HFFc6 (cell line): ENCODE measurements at regions not wholly inside any gene's neighbourhood (a gene's known extent, or its start where the extent isn't known, plus 50 kb on each side); places are given as distances from the start of the nearest gene placed in this dataset.

ENCODE experiments used
- DNase-seq: peaks from one replicate; pipeline ENCODE4 v3.0.0-alpha.2; 2018
- H3K27ac Mint-ChIP-seq: 2 replicates; pipeline ENCODE4 v1.8.0; 2020; ENCODE audit warnings: mild to moderate bottlenecking, mixed read lengths
- H3K27me3 Mint-ChIP-seq: 2 replicates; pipeline ENCODE4 v1.8.0; 2021; ENCODE audit warnings: mild to moderate bottlenecking, moderate library complexity, mixed read lengths; ENCODE audit not compliant: insufficient read depth
- H3K36me3 Mint-ChIP-seq: 2 replicates; pipeline ENCODE4 v1.8.0; 2021; ENCODE audit warnings: low read depth, mixed read lengths
- H3K4me1 Mint-ChIP-seq: 2 replicates; pipeline ENCODE4 v1.8.0; 2020; ENCODE audit warnings: low read depth, mixed read lengths
- H3K4me3 Mint-ChIP-seq: 2 replicates; pipeline ENCODE4 v1.8.0; 2020; ENCODE audit warnings: mild to moderate bottlenecking, moderate library complexity, mixed read lengths
- H3K9me3 Mint-ChIP-seq: 2 replicates; pipeline ENCODE4 v1.8.0; 2020; ENCODE audit warnings: mild to moderate bottlenecking, mixed read lengths
- TF ChIP-seq, protein P1 (sequence below): fragments of 200-600 bp; sonication (generic); IDR thresholded peaks from 2 replicates; pipeline ENCODE4 v1.5.0; 2021; ENCODE audit warnings: antibody characterized with exemption, mild to moderate bottlenecking

- no peak for DNase-seq
- Mint-ChIP-seq H3K4me3 (no peak overlapping the region), H3K27ac (no peak overlapping the region), H3K36me3 (no peaks in the 10 kb centered on the region), H3K4me1 (no peaks in the 10 kb centered on the region), H3K9me3 (no peaks in the 10 kb centered on the region), H3K27me3 (peaks cover 1% of the 10 kb centered on the region)
- TF ChIP-seq, protein P1, sequence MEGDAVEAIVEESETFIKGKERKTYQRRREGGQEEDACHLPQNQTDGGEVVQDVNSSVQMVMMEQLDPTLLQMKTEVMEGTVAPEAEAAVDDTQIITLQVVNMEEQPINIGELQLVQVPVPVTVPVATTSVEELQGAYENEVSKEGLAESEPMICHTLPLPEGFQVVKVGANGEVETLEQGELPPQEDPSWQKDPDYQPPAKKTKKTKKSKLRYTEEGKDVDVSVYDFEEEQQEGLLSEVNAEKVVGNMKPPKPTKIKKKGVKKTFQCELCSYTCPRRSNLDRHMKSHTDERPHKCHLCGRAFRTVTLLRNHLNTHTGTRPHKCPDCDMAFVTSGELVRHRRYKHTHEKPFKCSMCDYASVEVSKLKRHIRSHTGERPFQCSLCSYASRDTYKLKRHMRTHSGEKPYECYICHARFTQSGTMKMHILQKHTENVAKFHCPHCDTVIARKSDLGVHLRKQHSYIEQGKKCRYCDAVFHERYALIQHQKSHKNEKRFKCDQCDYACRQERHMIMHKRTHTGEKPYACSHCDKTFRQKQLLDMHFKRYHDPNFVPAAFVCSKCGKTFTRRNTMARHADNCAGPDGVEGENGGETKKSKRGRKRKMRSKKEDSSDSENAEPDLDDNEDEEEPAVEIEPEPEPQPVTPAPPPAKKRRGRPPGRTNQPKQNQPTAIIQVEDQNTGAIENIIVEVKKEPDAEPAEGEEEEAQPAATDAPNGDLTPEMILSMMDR, result peak; percentile 74
Observed at GRCh38 chr2:106596844-106597243, 109.7 kb downstream of the CD8B2 start.

GRCh38 chr2:106599540-106599939 lies 112.4 kb downstream of the CD8B2 start:
- Mint-ChIP-seq H3K27ac (no peak overlapping the region), H3K4me1 (no peaks in the 10 kb centered on the region), H3K36me3 (no peaks in the 10 kb centered on the region), H3K27me3 (peaks cover 1% of the 10 kb centered on the region), H3K4me3 (no peak overlapping the region), H3K9me3 (no peaks in the 10 kb centered on the region)
- DNase-seq, result no peak
- TF ChIP-seq, protein P1, result no peak

DNA sequence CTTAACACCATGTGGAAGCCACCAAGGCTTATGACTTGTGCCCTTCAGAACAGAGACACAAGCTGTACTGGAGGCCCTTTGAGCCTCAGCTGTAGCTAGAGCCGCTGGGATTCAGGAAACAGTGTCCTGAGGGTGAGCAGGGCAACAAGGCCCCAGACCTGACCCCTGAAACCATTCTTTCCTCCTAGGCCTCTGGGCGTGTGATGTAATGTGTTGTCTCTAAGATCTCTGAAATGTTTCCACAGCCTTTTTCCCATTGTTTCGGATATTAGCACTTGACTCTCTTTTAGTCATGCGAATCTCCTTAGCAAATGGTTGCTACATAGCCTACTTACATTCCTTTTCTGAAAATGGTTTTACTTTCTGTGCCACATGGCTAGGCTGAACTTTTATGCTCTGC lies 114.9 kb downstream of the CD8B2 start:
- H3K9me3 Mint-ChIP-seq, result no peaks in the 10 kb centered on the region
- TF ChIP-seq, protein P1, result no peak
- no peak for DNase-seq
- no peak overlapping the region for H3K27ac Mint-ChIP-seq
- no peaks in the 10 kb centered on the region for H3K27me3 Mint-ChIP-seq
- no peaks in the 10 kb centered on the region for H3K36me3 Mint-ChIP-seq
- no peak overlapping the region for H3K4me3 Mint-ChIP-seq
- no peaks in the 10 kb centered on the region for H3K4me1 Mint-ChIP-seq

- Mint-ChIP-seq H3K36me3 (no peaks in the 10 kb centered on the region), H3K4me3 (no peak overlapping the region), H3K27ac (no peak overlapping the region), H3K9me3 (peaks cover 4% of the 10 kb centered on the region), H3K27me3 (no peaks in the 10 kb centered on the region), H3K4me1 (no peaks in the 10 kb centered on the region)
- TF ChIP-seq, protein P1, result no peak
- DNase-seq, result no peak
Observed at GRCh38 chr2:106606652-106607051, 119.5 kb downstream of the CD8B2 start.

DNA sequence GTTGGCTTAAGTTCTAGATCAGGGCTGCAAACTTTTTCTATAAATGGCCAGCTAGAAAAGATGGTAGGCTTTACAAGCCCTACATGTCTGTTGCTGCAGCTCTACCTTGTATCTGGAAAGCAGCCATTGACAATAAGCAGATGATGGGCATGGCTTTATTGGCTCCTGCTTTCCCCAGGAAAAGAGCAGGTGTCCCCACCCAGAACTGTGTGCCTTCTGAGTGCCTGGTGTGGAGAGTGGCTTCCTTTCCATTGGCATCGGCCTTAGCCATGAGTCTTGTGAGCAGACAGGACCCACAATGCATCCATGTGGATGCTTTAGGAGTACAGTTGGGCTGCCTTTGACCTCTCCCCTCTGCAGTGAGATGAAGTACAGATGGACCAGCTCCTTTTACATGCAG lies 120.2 kb downstream of the CD8B2 start:
- Mint-ChIP-seq H3K4me3 (no peak overlapping the region), H3K27ac (no peak overlapping the region), H3K9me3 (peaks cover 4% of the 10 kb centered on the region), H3K36me3 (no peaks in the 10 kb centered on the region), H3K27me3 (no peaks in the 10 kb centered on the region), H3K4me1 (no peaks in the 10 kb centered on the region)
- TF ChIP-seq, protein P1, result no peak
- DNase-seq, result no peak

GRCh38 chr2:106609780-106610179 lies 122.6 kb downstream of the CD8B2 start:
- H3K27ac Mint-ChIP-seq, result no peak overlapping the region
- TF ChIP-seq, protein P1, result no peak
- no peaks in the 10 kb centered on the region for H3K4me1 Mint-ChIP-seq
- H3K27me3 Mint-ChIP-seq, result no peaks in the 10 kb centered on the region
- no peak for DNase-seq
- H3K36me3 Mint-ChIP-seq, result no peaks in the 10 kb centered on the region
- H3K4me3 Mint-ChIP-seq, result no peak overlapping the region
- H3K9me3 Mint-ChIP-seq, result peaks cover 4% of the 10 kb centered on the region
